HL-60 (cell line): ENCODE measurements at regions not wholly inside any gene's neighbourhood (a gene's known extent, or its start where the extent isn't known, plus 50 kb on each side); places are given as distances from the start of the nearest gene placed in this dataset.

Experiments used
- DNase-seq, 2 experiments: peaks; one replicate each; pipeline ENCODE4 v3.0.0-alpha.2; 2010 to 2020; ENCODE audit warnings: low read depth in 1 of 2, low spot score in 1 of 2
- H3K27ac ChIP-seq: fragments of 250-450 bp; sonication (Bioruptor Pico); replicated peaks from 2 replicates; pipeline ENCODE4 v1.5.1; 2020; ENCODE audit warnings: mild to moderate bottlenecking, moderate library complexity
- H3K27me3 ChIP-seq: fragments of 250-450 bp; sonication (Bioruptor Pico); 2 replicates; pipeline ENCODE4 v1.5.1; 2021; ENCODE audit warnings: mild to moderate bottlenecking, moderate library complexity; ENCODE audit not compliant: insufficient read depth, poor library complexity, severe bottlenecking
- H3K4me3 ChIP-seq: replicated peaks from 2 replicates; pipeline ENCODE4 v1.5.1; 2011; ENCODE audit warnings: mild to moderate bottlenecking, control low read depth, low read length; ENCODE audit not compliant: insufficient read depth
- GABPA ChIP-seq: IDR thresholded peaks from 2 replicates; pipeline ENCODE4 v1.6.1; 2012; ENCODE audit warnings: low read depth
- POLR2AphosphoS5 ChIP-seq: IDR thresholded peaks from 2 replicates; pipeline ENCODE4 v1.6.1; 2012; ENCODE audit warnings: low read depth
- SPI1 ChIP-seq: IDR thresholded peaks from 2 replicates; pipeline ENCODE4 v1.6.1; 2012; ENCODE audit warnings: low read depth, mild to moderate bottlenecking, borderline replicate concordance
- TF ChIP-seq, protein P1 (sequence below): IDR thresholded peaks from 2 replicates; pipeline ENCODE4 v1.6.1; 2012; ENCODE audit warnings: low read depth; ENCODE audit not compliant: insufficient replicate concordance
- TF ChIP-seq, protein P2 (sequence below): IDR thresholded peaks from one replicate; pipeline ENCODE4 v1.5.1; 2011; ENCODE audit warnings: low read length, control low read depth, inconsistent platforms; ENCODE audit not compliant: insufficient read depth

DNA sequence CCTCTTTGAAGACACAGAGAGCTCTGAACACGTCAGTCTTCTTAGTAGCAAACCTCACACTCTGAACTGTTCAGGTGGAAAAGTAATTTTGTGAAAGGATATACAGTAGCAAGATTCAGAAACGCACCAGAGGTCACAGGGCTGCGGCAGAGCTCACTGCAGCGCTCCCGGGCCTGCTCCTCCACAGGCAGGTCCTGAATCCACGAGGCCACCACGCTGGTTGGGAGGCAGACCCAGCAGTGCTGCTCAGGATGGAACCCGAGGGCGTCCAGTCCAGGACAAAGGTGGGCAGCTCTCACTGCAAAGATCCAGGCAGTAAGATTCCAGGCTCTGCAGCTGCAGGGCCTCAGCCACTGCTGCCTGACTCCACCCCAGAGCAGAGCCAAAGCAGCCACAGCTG lies 576.2 kb upstream of the SALL3 start:
- no peak overlapping the region for H3K4me3 ChIP-seq
- H3K27ac ChIP-seq: no peak overlapping the region
- peaks cover 6% of the 10 kb centered on the region for H3K27me3 ChIP-seq
- DNase-seq: no peak
- TF ChIP-seq, protein P1, sequence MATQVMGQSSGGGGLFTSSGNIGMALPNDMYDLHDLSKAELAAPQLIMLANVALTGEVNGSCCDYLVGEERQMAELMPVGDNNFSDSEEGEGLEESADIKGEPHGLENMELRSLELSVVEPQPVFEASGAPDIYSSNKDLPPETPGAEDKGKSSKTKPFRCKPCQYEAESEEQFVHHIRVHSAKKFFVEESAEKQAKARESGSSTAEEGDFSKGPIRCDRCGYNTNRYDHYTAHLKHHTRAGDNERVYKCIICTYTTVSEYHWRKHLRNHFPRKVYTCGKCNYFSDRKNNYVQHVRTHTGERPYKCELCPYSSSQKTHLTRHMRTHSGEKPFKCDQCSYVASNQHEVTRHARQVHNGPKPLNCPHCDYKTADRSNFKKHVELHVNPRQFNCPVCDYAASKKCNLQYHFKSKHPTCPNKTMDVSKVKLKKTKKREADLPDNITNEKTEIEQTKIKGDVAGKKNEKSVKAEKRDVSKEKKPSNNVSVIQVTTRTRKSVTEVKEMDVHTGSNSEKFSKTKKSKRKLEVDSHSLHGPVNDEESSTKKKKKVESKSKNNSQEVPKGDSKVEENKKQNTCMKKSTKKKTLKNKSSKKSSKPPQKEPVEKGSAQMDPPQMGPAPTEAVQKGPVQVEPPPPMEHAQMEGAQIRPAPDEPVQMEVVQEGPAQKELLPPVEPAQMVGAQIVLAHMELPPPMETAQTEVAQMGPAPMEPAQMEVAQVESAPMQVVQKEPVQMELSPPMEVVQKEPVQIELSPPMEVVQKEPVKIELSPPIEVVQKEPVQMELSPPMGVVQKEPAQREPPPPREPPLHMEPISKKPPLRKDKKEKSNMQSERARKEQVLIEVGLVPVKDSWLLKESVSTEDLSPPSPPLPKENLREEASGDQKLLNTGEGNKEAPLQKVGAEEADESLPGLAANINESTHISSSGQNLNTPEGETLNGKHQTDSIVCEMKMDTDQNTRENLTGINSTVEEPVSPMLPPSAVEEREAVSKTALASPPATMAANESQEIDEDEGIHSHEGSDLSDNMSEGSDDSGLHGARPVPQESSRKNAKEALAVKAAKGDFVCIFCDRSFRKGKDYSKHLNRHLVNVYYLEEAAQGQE: no peak
- TF ChIP-seq, protein P2, sequence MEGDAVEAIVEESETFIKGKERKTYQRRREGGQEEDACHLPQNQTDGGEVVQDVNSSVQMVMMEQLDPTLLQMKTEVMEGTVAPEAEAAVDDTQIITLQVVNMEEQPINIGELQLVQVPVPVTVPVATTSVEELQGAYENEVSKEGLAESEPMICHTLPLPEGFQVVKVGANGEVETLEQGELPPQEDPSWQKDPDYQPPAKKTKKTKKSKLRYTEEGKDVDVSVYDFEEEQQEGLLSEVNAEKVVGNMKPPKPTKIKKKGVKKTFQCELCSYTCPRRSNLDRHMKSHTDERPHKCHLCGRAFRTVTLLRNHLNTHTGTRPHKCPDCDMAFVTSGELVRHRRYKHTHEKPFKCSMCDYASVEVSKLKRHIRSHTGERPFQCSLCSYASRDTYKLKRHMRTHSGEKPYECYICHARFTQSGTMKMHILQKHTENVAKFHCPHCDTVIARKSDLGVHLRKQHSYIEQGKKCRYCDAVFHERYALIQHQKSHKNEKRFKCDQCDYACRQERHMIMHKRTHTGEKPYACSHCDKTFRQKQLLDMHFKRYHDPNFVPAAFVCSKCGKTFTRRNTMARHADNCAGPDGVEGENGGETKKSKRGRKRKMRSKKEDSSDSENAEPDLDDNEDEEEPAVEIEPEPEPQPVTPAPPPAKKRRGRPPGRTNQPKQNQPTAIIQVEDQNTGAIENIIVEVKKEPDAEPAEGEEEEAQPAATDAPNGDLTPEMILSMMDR: no peak
- no peak for TF ChIP-seq POLR2AphosphoS5
- TF ChIP-seq SPI1: no peak
- TF ChIP-seq GABPA: no peak

DNA sequence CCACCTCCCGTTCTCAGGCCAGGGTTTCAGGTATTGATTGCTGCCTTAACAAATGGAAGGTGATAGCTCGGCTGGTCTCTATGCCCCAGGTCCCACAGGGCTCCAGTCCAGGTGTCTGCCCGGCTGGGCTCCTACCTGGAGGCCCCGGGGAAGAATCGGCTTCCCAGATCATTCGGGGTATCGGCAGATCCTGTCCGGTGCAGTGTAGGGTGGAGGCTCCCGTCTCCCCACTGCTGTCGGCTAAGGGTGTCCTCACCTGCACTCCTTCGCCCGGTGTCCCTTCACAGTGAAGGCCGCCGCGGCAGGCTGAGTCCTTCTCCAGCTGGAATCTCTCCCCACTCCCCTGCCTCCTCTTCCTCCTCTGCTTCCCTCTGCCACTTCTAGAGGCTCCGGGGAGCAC lies 573.9 kb upstream of the SALL3 start:
- Histone ChIP-seq H3K27me3 (peaks cover 6% of the 10 kb centered on the region), H3K27ac (no peak overlapping the region), H3K4me3 (no peak overlapping the region)
- DNase-seq: no peak
- no peak for TF ChIP-seq SPI1
- TF ChIP-seq, protein P1: no peak
- TF ChIP-seq, protein P2: no peak
- no peak for TF ChIP-seq POLR2AphosphoS5
- TF ChIP-seq GABPA: no peak

DNA sequence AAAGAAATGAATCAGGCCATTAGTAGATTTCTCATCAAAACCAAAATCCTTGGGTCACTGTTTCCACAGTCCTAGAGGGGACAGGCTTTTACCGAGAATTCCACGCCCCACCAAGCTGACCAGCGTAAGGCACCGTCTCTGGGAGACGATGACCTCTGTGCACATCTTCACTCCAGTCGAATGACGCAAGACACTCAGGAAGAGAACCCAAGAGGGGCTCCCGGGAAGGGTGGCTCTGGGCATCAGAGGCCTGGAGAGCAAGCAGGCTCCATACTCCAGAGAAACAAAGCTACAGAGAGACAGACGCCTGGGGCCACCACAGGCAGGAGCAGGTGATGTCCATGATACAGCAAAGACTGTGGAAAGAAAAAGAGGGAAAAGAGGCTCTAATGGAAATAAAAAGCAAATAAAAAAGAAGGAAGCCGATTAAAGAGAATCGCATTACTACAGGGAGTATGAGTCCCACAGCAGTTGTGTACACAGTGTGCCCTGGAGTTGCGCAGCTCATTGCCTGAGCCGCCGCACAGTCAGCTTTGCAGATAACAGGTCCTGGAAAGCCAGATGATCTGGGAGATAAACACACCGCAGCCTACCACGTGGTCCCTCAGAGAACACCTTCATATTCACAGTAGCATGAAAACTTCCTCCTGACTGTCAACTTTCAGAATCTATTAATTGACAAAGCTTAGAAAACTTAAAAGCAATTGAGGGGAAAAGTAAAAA lies 572.7 kb upstream of the SALL3 start:
- H3K27me3 ChIP-seq: peaks cover 6% of the 10 kb centered on the region
- DNase-seq: peak in 1 of 2 experiments; percentile 12

More for the DNA sequence above, 572.7 kb upstream of the SALL3 start:
- Histone ChIP-seq H3K27ac (no peak overlapping the region), H3K4me3 (no peak overlapping the region)
- TF ChIP-seq, protein P1: no peak
- TF ChIP-seq SPI1: no peak
- no peak for TF ChIP-seq POLR2AphosphoS5
- TF ChIP-seq GABPA: no peak
- TF ChIP-seq, protein P2: no peak
